ENCODE measurements at regions not wholly inside any gene's neighbourhood (a gene's known extent, or its start where the extent isn't known, plus 50 kb on each side); places are given as distances from the start of the nearest gene placed in this dataset.

DNA sequence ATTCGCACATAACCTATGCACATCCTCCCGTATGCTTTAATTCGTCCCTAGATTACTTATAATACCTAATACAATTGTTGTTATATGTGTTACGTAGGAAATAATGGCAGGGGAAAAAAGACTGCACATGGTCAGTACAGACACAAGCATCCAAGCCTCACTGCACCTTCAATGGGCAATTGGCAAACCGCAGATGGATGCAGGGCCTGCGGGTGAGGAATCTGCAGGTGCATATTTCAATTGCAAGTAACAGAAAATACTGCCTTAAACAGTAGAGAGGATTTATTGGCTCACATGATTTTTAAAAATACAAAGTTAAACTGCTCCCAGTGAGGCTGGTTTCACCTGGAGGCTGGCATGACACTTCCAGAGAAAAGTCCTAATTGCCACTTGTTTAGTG lies 142.1 kb upstream of the MLN start:
- DNase-seq (ENCODE audit: low read depth in 1 of 2, low spot score in 2 of 2), result no peak
- H3K4me3 ChIP-seq, result no peak overlapping the region
- no peaks in the 10 kb centered on the region for H3K36me3 ChIP-seq
- H3K27ac ChIP-seq, result no peak overlapping the region
- no peaks in the 10 kb centered on the region for H3K9me3 ChIP-seq (replicated peaks)
- no peaks in the 10 kb centered on the region for H3K4me1 ChIP-seq (replicated peaks)
- H3K27me3 ChIP-seq (replicated peaks), result peaks cover 22% of the 10 kb centered on the region

DNA sequence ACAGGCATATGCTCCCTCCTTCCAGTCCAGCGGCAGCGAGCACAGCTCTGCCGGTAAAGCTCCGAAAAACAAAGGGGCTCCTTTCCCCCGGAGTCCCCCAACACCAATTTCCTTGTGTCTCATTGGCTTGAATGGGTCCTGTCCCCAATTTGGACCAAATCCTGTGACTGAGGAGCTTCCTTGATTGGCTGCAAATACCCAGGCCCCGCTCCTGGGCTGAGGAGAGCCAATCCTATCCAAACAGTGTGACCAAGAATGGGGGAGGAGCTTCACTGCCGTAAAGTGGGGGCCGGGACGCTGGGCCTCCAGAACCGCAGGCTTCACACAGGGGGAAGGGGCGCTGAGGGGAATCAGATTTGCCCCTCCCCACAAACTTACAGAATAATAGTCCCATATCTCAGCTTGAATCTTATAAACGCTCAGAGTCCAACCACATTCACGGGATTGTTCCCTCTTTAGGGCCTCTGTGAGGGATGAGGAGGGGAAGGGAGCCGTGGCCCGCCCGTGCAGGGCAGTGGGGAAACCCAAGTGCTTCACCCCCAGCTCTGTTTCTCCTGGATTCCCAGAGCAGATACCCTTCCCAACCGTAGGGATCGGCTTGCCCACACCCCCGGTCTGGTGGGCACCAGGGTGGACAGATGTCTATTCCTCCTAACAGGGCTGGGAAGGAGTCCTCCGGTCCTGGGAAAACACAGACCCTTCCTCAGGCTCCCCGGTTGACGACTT lies 141.0 kb upstream of the MLN start:
- no peak overlapping the region for H3K4me3 ChIP-seq
- peaks cover 22% of the 10 kb centered on the region for H3K27me3 ChIP-seq (replicated peaks)
- H3K36me3 ChIP-seq, result no peaks in the 10 kb centered on the region
- no peaks in the 10 kb centered on the region for H3K9me3 ChIP-seq (replicated peaks)
- DNase-seq (ENCODE audit: low read depth in 1 of 2, low spot score in 2 of 2), result no peak
- H3K27ac ChIP-seq, result no peak overlapping the region
- H3K4me1 ChIP-seq (replicated peaks), result no peaks in the 10 kb centered on the region

GRCh38 chr6:33936886-33937285 lies 133.1 kb upstream of the MLN start:
- H3K27me3 ChIP-seq (replicated peaks), result peaks cover 15% of the 10 kb centered on the region; the same call in 1 of the 2 replicates
- H3K36me3 ChIP-seq, result no peaks in the 10 kb centered on the region
- no peaks in the 10 kb centered on the region for H3K4me1 ChIP-seq (replicated peaks)
- no peak overlapping the region for H3K27ac ChIP-seq
- H3K9me3 ChIP-seq (replicated peaks), result no peaks in the 10 kb centered on the region
- DNase-seq (ENCODE audit: low read depth in 1 of 2, low spot score in 2 of 2), result no peak
- H3K4me3 ChIP-seq, result no peak overlapping the region

DNA sequence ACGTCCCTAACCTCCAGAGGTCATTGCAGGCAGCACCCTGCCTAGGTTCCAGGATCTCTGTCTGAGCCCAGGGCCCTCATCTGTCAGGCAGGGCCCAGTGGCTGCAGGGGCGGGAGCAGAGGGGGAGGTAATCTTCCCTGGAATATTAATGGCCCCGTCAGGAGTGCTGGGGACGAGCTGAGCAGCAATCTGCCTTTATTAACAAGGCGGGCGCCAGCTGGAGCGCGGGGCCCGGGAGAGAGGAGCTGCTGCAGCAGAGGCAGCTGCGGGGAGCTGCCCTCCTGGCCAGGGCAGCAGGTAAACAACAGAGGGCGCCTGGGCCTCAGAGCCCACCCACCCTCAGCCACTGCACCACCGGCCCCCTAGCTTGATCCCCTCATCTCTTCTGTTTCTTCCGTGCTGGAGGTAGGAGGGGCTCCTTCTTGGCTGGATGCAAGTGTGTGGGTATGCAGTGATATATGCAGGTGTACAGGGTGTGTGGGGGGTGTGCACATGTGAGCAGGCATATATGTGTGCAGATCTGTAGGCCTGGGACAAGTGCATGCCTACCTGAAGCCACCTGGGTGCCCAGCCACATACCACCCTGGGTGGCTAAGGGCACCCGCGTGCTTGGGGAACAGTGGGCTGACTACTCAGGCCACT lies 131.8 kb upstream of the MLN start:
- DNase-seq (ENCODE audit: low read depth in 1 of 2, low spot score in 2 of 2), result no peak
- H3K4me1 ChIP-seq (replicated peaks), result no peaks in the 10 kb centered on the region
- H3K27me3 ChIP-seq (replicated peaks), result peaks cover 15% of the 10 kb centered on the region; the same call in 1 of the 2 replicates
- no peak overlapping the region for H3K27ac ChIP-seq
- no peaks in the 10 kb centered on the region for H3K9me3 ChIP-seq (replicated peaks)
- H3K36me3 ChIP-seq, result no peaks in the 10 kb centered on the region
- H3K4me3 ChIP-seq, result no peak overlapping the region

DNA sequence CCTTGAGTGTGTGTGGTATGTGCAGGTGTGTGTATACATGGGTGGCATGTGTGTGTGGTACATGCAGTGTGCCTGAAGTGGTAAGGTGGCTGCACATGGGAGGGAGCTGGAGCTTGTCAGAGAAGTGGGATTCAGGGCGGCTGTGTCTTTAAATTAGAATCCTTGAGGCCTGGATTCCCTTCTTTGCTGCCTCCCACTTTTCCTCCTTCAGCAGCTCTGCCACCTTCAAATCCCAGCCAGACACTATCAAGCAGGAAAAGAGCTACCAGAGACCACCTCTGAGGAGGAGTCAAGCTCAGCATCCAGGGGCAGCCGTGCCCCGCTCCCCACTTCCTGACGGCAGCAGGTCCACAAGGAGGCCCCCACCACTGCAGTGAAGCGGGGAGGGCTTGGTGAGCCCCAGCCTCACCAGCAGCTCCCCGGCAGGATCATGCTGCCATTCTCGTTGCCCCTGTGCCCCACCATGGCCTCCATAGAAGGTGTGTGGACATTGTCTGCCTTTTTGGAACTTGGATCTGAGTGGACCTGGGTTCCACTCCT lies 131.0 kb upstream of the MLN start:
- H3K36me3 ChIP-seq, result no peaks in the 10 kb centered on the region
- no peak overlapping the region for H3K27ac ChIP-seq
- peaks cover 15% of the 10 kb centered on the region; the same call in 1 of the 2 replicates for H3K27me3 ChIP-seq (replicated peaks)
- no peak overlapping the region for H3K4me3 ChIP-seq
- no peak for DNase-seq (ENCODE audit: low read depth in 1 of 2, low spot score in 2 of 2)
- no peaks in the 10 kb centered on the region for H3K9me3 ChIP-seq (replicated peaks)
- H3K4me1 ChIP-seq (replicated peaks), result no peaks in the 10 kb centered on the region

GRCh38 chr6:33933101-33933500 lies 129.3 kb upstream of the MLN start:
- Histone ChIP-seq H3K36me3 (no peaks in the 10 kb centered on the region), H3K27me3 (replicated peaks) (peaks cover 15% of the 10 kb centered on the region; the same call in 1 of the 2 replicates), H3K27ac (no peak overlapping the region), H3K9me3 (replicated peaks) (no peaks in the 10 kb centered on the region), H3K4me1 (replicated peaks) (no peaks in the 10 kb centered on the region), H3K4me3 (no peak overlapping the region)
- no peak for DNase-seq (ENCODE audit: low read depth in 1 of 2, low spot score in 2 of 2)

GRCh38 chr6:33931799-33932198 lies 128.0 kb upstream of the MLN start:
- Histone ChIP-seq H3K9me3 (replicated peaks) (no peaks in the 10 kb centered on the region), H3K36me3 (no peaks in the 10 kb centered on the region), H3K27ac (no peak overlapping the region), H3K4me1 (replicated peaks) (no peaks in the 10 kb centered on the region), H3K27me3 (replicated peaks) (peaks cover 6% of the 10 kb centered on the region; the same call in 1 of the 2 replicates), H3K4me3 (no peak overlapping the region)
- DNase-seq (ENCODE audit: low read depth in 1 of 2, low spot score in 2 of 2), result no peak

GRCh38 chr6:33929575-33930288 lies 125.9 kb upstream of the MLN start:
- Histone ChIP-seq H3K27me3 (replicated peaks) (peaks cover 2% of the 10 kb centered on the region; the same call in 1 of the 2 replicates), H3K27ac (no peak overlapping the region), H3K4me1 (replicated peaks) (no peaks in the 10 kb centered on the region), H3K36me3 (no peaks in the 10 kb centered on the region), H3K4me3 (no peak overlapping the region), H3K9me3 (replicated peaks) (no peaks in the 10 kb centered on the region)
- no peak for DNase-seq (ENCODE audit: low read depth in 1 of 2, low spot score in 2 of 2)

- Histone ChIP-seq H3K27ac (no peak overlapping the region), H3K4me1 (replicated peaks) (no peaks in the 10 kb centered on the region), H3K9me3 (replicated peaks) (no peaks in the 10 kb centered on the region), H3K36me3 (no peaks in the 10 kb centered on the region), H3K27me3 (replicated peaks) (no peaks in the 10 kb centered on the region; the same call in 1 of the 2 replicates), H3K4me3 (no peak overlapping the region)
- DNase-seq (ENCODE audit: low read depth in 1 of 2, low spot score in 2 of 2), result no peak
Measured at GRCh38 chr6:33927616-33928015, 123.8 kb upstream of the MLN start.

DNA sequence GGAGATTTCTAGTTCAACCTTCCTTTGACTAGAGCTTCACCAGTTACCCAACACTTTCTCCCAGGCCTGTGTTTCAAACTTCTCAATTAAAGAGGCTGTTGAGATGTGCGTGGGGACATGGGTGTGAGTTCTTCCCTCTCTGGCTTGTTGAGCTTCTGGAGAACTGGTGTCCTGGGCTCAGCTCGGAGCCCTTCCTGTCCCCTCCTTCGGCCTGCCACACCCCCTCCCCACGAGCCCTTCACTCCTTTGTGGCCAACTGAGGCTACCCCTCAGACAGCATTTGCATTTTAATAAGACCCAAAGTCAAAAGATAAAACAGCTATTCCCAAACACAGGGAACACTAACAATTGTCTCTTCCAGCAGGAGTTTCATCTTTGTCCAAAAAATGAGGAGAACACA lies 123.3 kb upstream of the MLN start:
- Histone ChIP-seq H3K4me3 (no peak overlapping the region), H3K36me3 (no peaks in the 10 kb centered on the region), H3K27ac (no peak overlapping the region), H3K27me3 (replicated peaks) (no peaks in the 10 kb centered on the region; the same call in 1 of the 2 replicates), H3K4me1 (replicated peaks) (no peaks in the 10 kb centered on the region), H3K9me3 (replicated peaks) (no peaks in the 10 kb centered on the region)
- DNase-seq (ENCODE audit: low read depth in 1 of 2, low spot score in 2 of 2), result no peak

DNA sequence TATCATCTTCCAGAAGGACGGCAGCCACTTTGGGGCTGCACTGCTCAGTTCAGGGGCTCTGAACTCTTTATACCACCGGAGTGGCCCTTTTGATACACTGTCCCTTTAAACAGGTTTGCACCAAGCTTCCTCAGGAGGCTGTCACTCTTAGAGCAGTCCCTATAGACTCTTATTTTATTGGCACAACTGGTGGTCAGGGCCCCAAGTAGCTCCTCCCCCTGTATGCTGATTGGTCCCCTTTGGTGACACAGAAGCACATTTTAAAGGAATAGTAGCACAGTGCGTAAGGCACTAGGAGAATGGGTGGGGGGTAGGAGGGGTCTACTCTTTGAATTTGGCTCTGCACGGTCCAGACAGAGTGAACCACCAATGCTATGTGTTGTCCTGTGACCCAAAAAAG lies 122.6 kb upstream of the MLN start:
- Histone ChIP-seq H3K27me3 (replicated peaks) (no peaks in the 10 kb centered on the region; the same call in 1 of the 2 replicates), H3K4me3 (no peak overlapping the region), H3K9me3 (replicated peaks) (no peaks in the 10 kb centered on the region), H3K4me1 (replicated peaks) (no peaks in the 10 kb centered on the region), H3K27ac (no peak overlapping the region), H3K36me3 (no peaks in the 10 kb centered on the region)
- no peak for DNase-seq (ENCODE audit: low read depth in 1 of 2, low spot score in 2 of 2)

DNA sequence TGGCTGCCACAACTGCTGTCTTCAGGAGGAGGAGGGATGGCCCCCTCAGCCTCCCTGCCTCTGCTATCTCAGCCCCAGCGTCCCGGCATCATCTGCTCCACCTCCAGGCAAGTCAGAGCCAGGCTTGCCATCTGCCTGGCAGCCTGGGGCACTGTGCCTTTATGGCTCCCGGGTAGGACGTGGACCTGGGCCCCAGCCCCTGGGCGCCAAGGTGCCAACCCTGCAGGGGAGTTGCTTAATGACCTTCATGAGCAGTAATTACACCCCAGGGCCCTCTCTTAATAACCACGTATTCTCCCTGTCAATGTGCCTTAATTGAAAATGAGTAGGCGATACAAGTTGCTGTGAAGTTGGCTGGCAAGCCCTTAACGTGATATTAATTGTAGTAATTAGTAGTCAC lies 122.1 kb upstream of the MLN start:
- H3K4me1 ChIP-seq (replicated peaks), result no peaks in the 10 kb centered on the region
- no peaks in the 10 kb centered on the region; the same call in 1 of the 2 replicates for H3K27me3 ChIP-seq (replicated peaks)
- no peak for DNase-seq (ENCODE audit: low read depth in 1 of 2, low spot score in 2 of 2)
- H3K27ac ChIP-seq, result no peak overlapping the region
- H3K4me3 ChIP-seq, result no peak overlapping the region
- H3K36me3 ChIP-seq, result no peaks in the 10 kb centered on the region
- no peaks in the 10 kb centered on the region for H3K9me3 ChIP-seq (replicated peaks)

DNA sequence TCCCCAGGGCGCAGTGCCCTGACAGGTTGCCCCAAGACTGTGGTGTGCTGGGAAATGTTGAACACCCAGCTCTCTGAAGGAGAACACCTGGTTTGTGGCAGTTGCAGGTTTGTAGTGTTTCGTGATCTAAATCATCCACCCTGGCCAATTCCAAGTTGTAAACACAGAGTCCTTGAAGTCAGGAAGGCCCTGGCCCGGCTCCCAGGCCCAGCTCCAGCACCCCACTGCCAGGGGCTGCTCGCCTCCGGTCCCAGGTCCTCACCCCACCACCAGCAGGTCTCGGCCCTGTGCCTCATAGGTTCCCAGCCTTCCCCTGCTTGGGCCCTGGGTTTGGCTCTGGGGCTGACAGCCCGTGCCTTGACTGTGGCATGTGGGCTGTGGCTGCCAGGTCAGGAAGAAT lies 121.4 kb upstream of the MLN start:
- no peaks in the 10 kb centered on the region for H3K4me1 ChIP-seq (replicated peaks)
- DNase-seq (ENCODE audit: low read depth in 1 of 2, low spot score in 2 of 2), result no peak
- H3K36me3 ChIP-seq, result no peaks in the 10 kb centered on the region
- no peak overlapping the region for H3K4me3 ChIP-seq
- no peaks in the 10 kb centered on the region for H3K9me3 ChIP-seq (replicated peaks)
- no peak overlapping the region for H3K27ac ChIP-seq
- H3K27me3 ChIP-seq (replicated peaks), result no peaks in the 10 kb centered on the region; the same call in 1 of the 2 replicates

- H3K4me3 ChIP-seq, result no peak overlapping the region
- H3K27ac ChIP-seq, result no peak overlapping the region
- H3K36me3 ChIP-seq, result no peaks in the 10 kb centered on the region
- no peaks in the 10 kb centered on the region; the same call in 1 of the 2 replicates for H3K27me3 ChIP-seq (replicated peaks)
- no peaks in the 10 kb centered on the region for H3K9me3 ChIP-seq (replicated peaks)
- no peaks in the 10 kb centered on the region for H3K4me1 ChIP-seq (replicated peaks)
- no peak for DNase-seq (ENCODE audit: low read depth in 1 of 2, low spot score in 2 of 2)
Measured at GRCh38 chr6:33924681-33925080, 120.9 kb upstream of the MLN start.

All from SJSA1 (cell line).